Gastrocnemius medialis (tissue), 4 donors: ENCODE measurements at regions not wholly inside any gene's neighbourhood (a gene's known extent, or its start where the extent isn't known, plus 50 kb on each side); places are given as distances from the start of the nearest gene placed in this dataset.

Source experiments
- POLR2A ChIP-seq, 2 donors: fragments of 450-650 bp; IDR thresholded peaks; one replicate each; pipeline ENCODE4 v1.6.1; 2017; ENCODE audit warnings: antibody characterized with exemption in 2 of 2, mild to moderate bottlenecking in 2 of 2, moderate library complexity in 2 of 2
- TF ChIP-seq, protein P1 (sequence below), 5 experiments: fragments of 450-650 bp in 3 of 5; fragments of 200-600 bp in 2 of 5; sonication (generic) in 2 of 5; IDR thresholded peaks in 4 of 5; conservative IDR thresholded peaks in 1 of 5; 1 replicate in 4 of 5; 2 replicates in 1 of 5; pipeline ENCODE4 v1.5.1; 2016 to 2019; ENCODE audit warnings: antibody characterized with exemption in 5 of 5, mild to moderate bottlenecking in 3 of 5, moderate library complexity in 3 of 5

DNA sequence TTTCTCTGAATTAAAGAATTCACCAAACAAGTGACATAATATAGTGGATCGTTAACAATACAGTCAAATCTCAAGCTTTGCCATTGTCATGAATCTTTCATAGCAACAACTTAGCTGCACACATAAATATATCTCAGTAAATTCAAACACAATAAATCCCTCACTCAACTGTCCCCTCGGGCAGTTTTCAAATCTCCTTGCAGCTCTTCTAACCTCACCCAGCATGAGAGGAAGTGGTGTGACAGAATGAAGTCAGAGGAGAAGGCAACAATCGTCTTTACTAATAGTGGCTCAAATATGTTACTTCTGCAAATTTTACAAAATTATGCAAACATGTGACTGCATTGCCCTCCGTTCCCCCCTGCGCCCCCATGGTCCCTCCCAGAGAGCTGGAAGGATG, 148.2 kb downstream of the RAP2A start:
- TF ChIP-seq, protein P1, sequence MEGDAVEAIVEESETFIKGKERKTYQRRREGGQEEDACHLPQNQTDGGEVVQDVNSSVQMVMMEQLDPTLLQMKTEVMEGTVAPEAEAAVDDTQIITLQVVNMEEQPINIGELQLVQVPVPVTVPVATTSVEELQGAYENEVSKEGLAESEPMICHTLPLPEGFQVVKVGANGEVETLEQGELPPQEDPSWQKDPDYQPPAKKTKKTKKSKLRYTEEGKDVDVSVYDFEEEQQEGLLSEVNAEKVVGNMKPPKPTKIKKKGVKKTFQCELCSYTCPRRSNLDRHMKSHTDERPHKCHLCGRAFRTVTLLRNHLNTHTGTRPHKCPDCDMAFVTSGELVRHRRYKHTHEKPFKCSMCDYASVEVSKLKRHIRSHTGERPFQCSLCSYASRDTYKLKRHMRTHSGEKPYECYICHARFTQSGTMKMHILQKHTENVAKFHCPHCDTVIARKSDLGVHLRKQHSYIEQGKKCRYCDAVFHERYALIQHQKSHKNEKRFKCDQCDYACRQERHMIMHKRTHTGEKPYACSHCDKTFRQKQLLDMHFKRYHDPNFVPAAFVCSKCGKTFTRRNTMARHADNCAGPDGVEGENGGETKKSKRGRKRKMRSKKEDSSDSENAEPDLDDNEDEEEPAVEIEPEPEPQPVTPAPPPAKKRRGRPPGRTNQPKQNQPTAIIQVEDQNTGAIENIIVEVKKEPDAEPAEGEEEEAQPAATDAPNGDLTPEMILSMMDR (IDR thresholded peaks at IDR 0.05 in 4 of 5, conservative IDR thresholded peaks at IDR 0.05 in 1 of 5), result no peak
- TF ChIP-seq POLR2A (IDR thresholded peaks at IDR 0.05), result no peak
